ENCODE measurements at regions not wholly inside any gene's neighbourhood (a gene's known extent, or its start where the extent isn't known, plus 50 kb on each side); places are given as distances from the start of the nearest gene placed in this dataset.

DNA sequence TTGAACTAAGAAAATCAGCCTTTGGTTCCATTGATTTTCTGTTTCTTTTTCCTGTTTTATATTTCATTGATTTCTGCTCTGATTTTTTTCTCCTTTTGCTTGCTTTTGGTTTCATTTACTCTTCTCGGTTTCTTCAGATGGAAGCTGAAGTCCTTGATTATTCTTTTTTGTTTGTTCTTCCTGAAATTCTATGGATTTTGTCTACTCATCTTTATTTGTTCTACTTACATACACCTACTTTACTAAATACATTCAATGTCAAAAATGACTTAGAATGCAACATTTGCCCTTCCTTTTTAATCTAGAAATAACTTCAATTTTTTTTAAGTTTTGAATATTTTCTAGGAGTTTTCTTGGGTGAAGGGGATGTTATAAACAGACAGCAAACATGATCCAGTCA lies 612.5 kb downstream of the METTL4 start:
- no peak for ATAC-seq (ENCODE audit: insufficient read depth, low read depth)

DNA sequence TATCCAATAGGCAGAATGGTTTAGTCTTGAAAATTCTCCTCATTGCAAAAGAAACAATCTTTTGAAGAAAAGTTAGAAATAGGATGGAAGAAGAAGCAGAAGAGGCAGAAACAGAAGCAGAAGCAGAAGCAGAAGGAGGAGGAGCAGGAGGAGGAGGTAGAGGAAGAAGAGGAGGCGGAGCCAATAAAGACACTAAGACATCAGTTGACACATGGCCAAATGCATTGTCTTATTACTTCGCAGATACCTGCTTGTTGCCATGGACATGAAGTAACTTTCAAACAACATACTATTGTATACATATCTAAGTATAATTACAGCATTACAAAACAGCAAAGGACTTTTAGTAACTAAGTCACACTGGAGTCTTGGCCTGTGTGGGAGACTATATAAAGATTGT lies 606.3 kb downstream of the METTL4 start:
- no peak overlapping the region for H2AFZ ChIP-seq (ENCODE audit: low read depth, low read length)
- no peak overlapping the region for H3K27ac ChIP-seq (ENCODE audit: low read length)
- no peaks in the 10 kb centered on the region for H4K20me1 ChIP-seq (ENCODE audit: insufficient read depth, low read length)
- DNase-seq: no peak
- no peaks in the 10 kb centered on the region for H3K36me3 ChIP-seq (ENCODE audit: insufficient read depth, low read length)
- no peak overlapping the region for H3K9ac ChIP-seq (ENCODE audit: low read depth, low read length)
- no peak overlapping the region for H3K4me2 ChIP-seq (ENCODE audit: insufficient read depth, low read length)
- no peaks in the 10 kb centered on the region for H3K79me2 ChIP-seq (ENCODE audit: insufficient read depth, low read length)
- H3K4me1 ChIP-seq (ENCODE audit: insufficient read depth, low read length): no peaks in the 10 kb centered on the region
- no peak overlapping the region for H3K4me3 ChIP-seq (ENCODE audit: low read depth in 1 of 2, low read length in 2 of 2)
- no peak for ATAC-seq (ENCODE audit: insufficient read depth, low read depth)
- TF ChIP-seq, protein P1, sequence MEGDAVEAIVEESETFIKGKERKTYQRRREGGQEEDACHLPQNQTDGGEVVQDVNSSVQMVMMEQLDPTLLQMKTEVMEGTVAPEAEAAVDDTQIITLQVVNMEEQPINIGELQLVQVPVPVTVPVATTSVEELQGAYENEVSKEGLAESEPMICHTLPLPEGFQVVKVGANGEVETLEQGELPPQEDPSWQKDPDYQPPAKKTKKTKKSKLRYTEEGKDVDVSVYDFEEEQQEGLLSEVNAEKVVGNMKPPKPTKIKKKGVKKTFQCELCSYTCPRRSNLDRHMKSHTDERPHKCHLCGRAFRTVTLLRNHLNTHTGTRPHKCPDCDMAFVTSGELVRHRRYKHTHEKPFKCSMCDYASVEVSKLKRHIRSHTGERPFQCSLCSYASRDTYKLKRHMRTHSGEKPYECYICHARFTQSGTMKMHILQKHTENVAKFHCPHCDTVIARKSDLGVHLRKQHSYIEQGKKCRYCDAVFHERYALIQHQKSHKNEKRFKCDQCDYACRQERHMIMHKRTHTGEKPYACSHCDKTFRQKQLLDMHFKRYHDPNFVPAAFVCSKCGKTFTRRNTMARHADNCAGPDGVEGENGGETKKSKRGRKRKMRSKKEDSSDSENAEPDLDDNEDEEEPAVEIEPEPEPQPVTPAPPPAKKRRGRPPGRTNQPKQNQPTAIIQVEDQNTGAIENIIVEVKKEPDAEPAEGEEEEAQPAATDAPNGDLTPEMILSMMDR (IDR thresholded peaks at IDR 0.05; ENCODE audit: borderline replicate concordance, extremely low read depth, low read length, poor library complexity, severe bottlenecking): no peak
- no peak for TF ChIP-seq EZH2 (IDR thresholded peaks at IDR 0.05; ENCODE audit: borderline replicate concordance, low read depth, low read length, severe bottlenecking)
- H3K27me3 ChIP-seq (ENCODE audit: insufficient read depth, low read length, poor library complexity): no peaks in the 10 kb centered on the region
- H3K9me3 ChIP-seq (ENCODE audit: insufficient read depth, low read length, severe bottlenecking): no peaks in the 10 kb centered on the region

More for the DNA sequence above, 612.5 kb downstream of the METTL4 start:
- Histone ChIP-seq H3K4me1 (ENCODE audit: insufficient read depth, low read length) (no peaks in the 10 kb centered on the region), H3K79me2 (ENCODE audit: insufficient read depth, low read length) (no peaks in the 10 kb centered on the region), H3K4me3 (ENCODE audit: low read depth in 1 of 2, low read length in 2 of 2) (no peak overlapping the region), H3K4me2 (ENCODE audit: insufficient read depth, low read length) (no peak overlapping the region), H2AFZ (ENCODE audit: low read depth, low read length) (no peak overlapping the region), H3K27ac (ENCODE audit: low read length) (no peak overlapping the region), H3K9me3 (ENCODE audit: insufficient read depth, low read length, severe bottlenecking) (no peaks in the 10 kb centered on the region), H3K27me3 (ENCODE audit: insufficient read depth, low read length, poor library complexity) (no peaks in the 10 kb centered on the region), H4K20me1 (ENCODE audit: insufficient read depth, low read length) (no peaks in the 10 kb centered on the region), H3K36me3 (ENCODE audit: insufficient read depth, low read length) (no peaks in the 10 kb centered on the region), H3K9ac (ENCODE audit: low read depth, low read length) (no peak overlapping the region)
- TF ChIP-seq EZH2 (IDR thresholded peaks at IDR 0.05; ENCODE audit: borderline replicate concordance, low read depth, low read length, severe bottlenecking): no peak
- TF ChIP-seq, protein P1 (IDR thresholded peaks at IDR 0.05; ENCODE audit: borderline replicate concordance, extremely low read depth, low read length, poor library complexity, severe bottlenecking): no peak
- DNase-seq: no peak

DNA sequence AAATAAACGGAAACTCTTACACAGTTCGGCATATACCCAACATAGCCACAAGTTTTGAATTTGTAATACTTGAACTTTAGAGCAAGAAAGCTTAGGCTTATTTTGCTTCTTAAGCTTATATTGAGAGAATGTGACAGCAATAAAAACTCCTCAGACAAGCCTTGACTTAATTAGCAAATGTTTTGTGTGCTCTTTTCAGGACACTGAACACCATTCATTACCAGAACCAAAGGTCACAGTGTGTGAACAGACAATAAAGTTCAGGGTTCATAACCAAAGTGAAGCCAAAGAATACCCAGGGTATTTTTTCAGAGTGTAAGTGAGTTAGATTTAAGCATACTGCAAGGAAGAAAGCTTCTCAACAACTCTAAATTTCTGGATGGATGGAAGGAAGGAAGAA lies 605.8 kb downstream of the METTL4 start:
- no peak overlapping the region for H3K27ac ChIP-seq (ENCODE audit: low read length)
- no peak overlapping the region for H2AFZ ChIP-seq (ENCODE audit: low read depth, low read length)
- DNase-seq (no peak), ATAC-seq (ENCODE audit: insufficient read depth, low read depth) (no peak)
- no peaks in the 10 kb centered on the region for H3K27me3 ChIP-seq (ENCODE audit: insufficient read depth, low read length, poor library complexity)
- H3K4me2 ChIP-seq (ENCODE audit: insufficient read depth, low read length): no peak overlapping the region
- no peaks in the 10 kb centered on the region for H3K4me1 ChIP-seq (ENCODE audit: insufficient read depth, low read length)
- H3K9me3 ChIP-seq (ENCODE audit: insufficient read depth, low read length, severe bottlenecking): no peaks in the 10 kb centered on the region
- H3K36me3 ChIP-seq (ENCODE audit: insufficient read depth, low read length): no peaks in the 10 kb centered on the region
- no peaks in the 10 kb centered on the region for H3K79me2 ChIP-seq (ENCODE audit: insufficient read depth, low read length)
- H4K20me1 ChIP-seq (ENCODE audit: insufficient read depth, low read length): no peaks in the 10 kb centered on the region
- TF ChIP-seq EZH2 (IDR thresholded peaks at IDR 0.05; ENCODE audit: borderline replicate concordance, low read depth, low read length, severe bottlenecking): no peak
- TF ChIP-seq, protein P1 (IDR thresholded peaks at IDR 0.05; ENCODE audit: borderline replicate concordance, extremely low read depth, low read length, poor library complexity, severe bottlenecking): no peak
- no peak overlapping the region for H3K4me3 ChIP-seq (ENCODE audit: low read depth in 1 of 2, low read length in 2 of 2)
- H3K9ac ChIP-seq (ENCODE audit: low read depth, low read length): no peak overlapping the region

All from DND-41 (cell line).